GM19099 (cell line): ENCODE measurements at regions not wholly inside any gene's neighbourhood (a gene's known extent, or its start where the extent isn't known, plus 50 kb on each side); places are given as distances from the start of the nearest gene placed in this dataset.

Source experiments
- POLR2A ChIP-seq: IDR thresholded peaks from 3 replicates; pipeline ENCODE4 v1.6.1; 2011; ENCODE audit warnings: low read depth; ENCODE audit not compliant: insufficient read length; ENCODE audit errors: extremely low read depth

- no peak for TF ChIP-seq POLR2A
Observed at GRCh38 chr10:83957168-83957947, 182.0 kb upstream of the GHITM start.

- no peak for TF ChIP-seq POLR2A
Observed at GRCh38 chr10:83959328-83959727, 180.0 kb upstream of the GHITM start.

- TF ChIP-seq POLR2A = no peak
Observed at GRCh38 chr10:83960125-83960524, 179.2 kb upstream of the GHITM start.

- TF ChIP-seq POLR2A = no peak
Observed at GRCh38 chr10:83961620-83962019, 177.7 kb upstream of the GHITM start.

GRCh38 chr10:83963446-83963845 lies 175.9 kb upstream of the GHITM start:
- TF ChIP-seq POLR2A = no peak

- TF ChIP-seq POLR2A = no peak
Observed at GRCh38 chr10:83965473-83965872, 173.8 kb upstream of the GHITM start.

GRCh38 chr10:83968052-83968451 lies 171.3 kb upstream of the GHITM start:
- no peak for TF ChIP-seq POLR2A

GRCh38 chr10:83978681-83979383 lies 160.5 kb upstream of the GHITM start:
- TF ChIP-seq POLR2A = no peak

GRCh38 chr10:83982812-83983211 lies 156.5 kb upstream of the GHITM start:
- TF ChIP-seq POLR2A = no peak

GRCh38 chr10:83983578-83984255 lies 155.6 kb upstream of the GHITM start:
- no peak for TF ChIP-seq POLR2A

- no peak for TF ChIP-seq POLR2A
Observed at GRCh38 chr10:83984256-83984640, 155.1 kb upstream of the GHITM start.

- TF ChIP-seq POLR2A = no peak
Observed at GRCh38 chr10:83986800-83987199, 152.5 kb upstream of the GHITM start.

- no peak for TF ChIP-seq POLR2A
Observed at GRCh38 chr10:83987216-83987615, 152.1 kb upstream of the GHITM start.

- TF ChIP-seq POLR2A = no peak
Observed at GRCh38 chr10:83988435-83988834, 150.9 kb upstream of the GHITM start.

- TF ChIP-seq POLR2A = no peak
Observed at GRCh38 chr10:83990126-83990525, 149.2 kb upstream of the GHITM start.
